HCT116 (cell line): ENCODE measurements at regions not wholly inside any gene's neighbourhood (a gene's known extent, or its start where the extent isn't known, plus 50 kb on each side); places are given as distances from the start of the nearest gene placed in this dataset.
"Not testable (repeated sequence)": the region's sequence is repeated elsewhere in the genome, so short reads cannot be mapped to it uniquely, and the experiment has no call there.

ENCODE experiments used
- ATAC-seq: fragments of 200-7000 bp; cut with Tn5 transposase; 2 replicates; pipeline ENCODE4 v1.9.1; 2020; ENCODE audit warnings: mild to moderate bottlenecking, moderate library complexity
- BruUV-seq: library from RNA; stranded (reverse); fragments of 400-500 nt; replicated peaks from 2 replicates; lab custom pipeline; 2021; lab: Mats Ljungman, UMichigan
- CTCF ChIA-PET: fragments of 300-600 bp; sonication (Branson Sonifier 250); formaldehyde crosslinking; loops from one replicate; lab custom pipeline; 2021; ENCODE audit warnings: antibody characterized with exemption; lab: Charles Lee
- POLR2A ChIA-PET: fragments of 300-600, 350-600 bp; sonication (Branson Sonifier 250); formaldehyde crosslinking; loops from one replicate; lab custom pipeline; 2021; ENCODE audit warnings: antibody characterized with exemption; lab: Charles Lee
- RAD21 ChIA-PET, 2 experiments: fragments of 300-600 bp; sonication (Branson Sonifier 250); formaldehyde crosslinking; loops; one replicate each; lab custom pipeline; 2023; ENCODE audit warnings: low total read pairs in 2 of 2; ENCODE audit not compliant: uncharacterized antibody in 2 of 2, unreplicated experiment in 2 of 2, low non-redundant PET in 1 of 2; lab: Charles Lee
- DNase-seq: peaks from one replicate; pipeline ENCODE4 v3.0.0-alpha.2; 2010; ENCODE audit warnings: low read depth, low spot score
- H2AFZ ChIP-seq: fragments of 200-600 bp; shearing (Covaris generic), sonication (generic); 2 replicates; pipeline ENCODE4 v1.6.1; 2017; ENCODE audit warnings: low read depth, mixed run types, mixed read lengths, antibody characterized with exemption, low read length; ENCODE audit not compliant: poor library complexity, severe bottlenecking
- H3K27ac ChIP-seq: 2 replicates; pipeline ENCODE4 v1.5.1; 2012; ENCODE audit warnings: low read depth, low read length
- H3K27me3 ChIP-seq: fragments of 200-600 bp; sonication (generic); 2 replicates; pipeline ENCODE4 v1.6.1; 2016; ENCODE audit warnings: mixed run types, low read length, mixed read lengths; ENCODE audit not compliant: insufficient read depth
- H3K36me3 ChIP-seq, 2 experiments: fragments of 200-500 bp in 1 of 2; fragments of 200-600 bp in 1 of 2; sonication (Bioruptor generic) in 1 of 2; sonication (generic) in 1 of 2; 2 replicates each; pipeline versions ENCODE4 v1.5.1 to v1.6.1; 2014 to 2016; ENCODE audit warnings: low read length in 2 of 2, inconsistent platforms in 1 of 2, mixed read lengths in 1 of 2, mixed run types in 1 of 2; ENCODE audit not compliant: insufficient read depth in 2 of 2, control insufficient read depth in 1 of 2
- H3K4me1 ChIP-seq, 2 experiments: fragments of 200-600 bp in 1 of 2; sonication (generic) in 1 of 2; 2 replicates each; pipeline versions ENCODE4 v1.5.1 to v1.6.1; 2012 to 2017; ENCODE audit warnings: low read length in 2 of 2, inconsistent platforms in 1 of 2, mild to moderate bottlenecking in 1 of 2, mixed read lengths in 1 of 2, mixed run types in 1 of 2, moderate library complexity in 1 of 2; ENCODE audit not compliant: insufficient read depth in 2 of 2, control insufficient read depth in 1 of 2
- H3K4me2 ChIP-seq: fragments of 200-600 bp; sonication (generic); 2 replicates; pipeline ENCODE4 v1.6.1; 2017; ENCODE audit warnings: mixed run types, low read length, mixed read lengths
- H3K4me3 ChIP-seq, 2 experiments: fragments of 200-600 bp in 1 of 2; sonication (generic) in 1 of 2; replicated peaks in 1 of 2; 2 replicates each; pipeline ENCODE4 v1.5.1; 2011 to 2016; ENCODE audit warnings: low read length in 2 of 2, control low read depth in 1 of 2, low read depth in 1 of 2, mild to moderate bottlenecking in 1 of 2, mixed read lengths in 1 of 2, mixed run types in 1 of 2
- H3K79me2 ChIP-seq: fragments of 200-600 bp; sonication (generic); 2 replicates; pipeline ENCODE4 v1.6.1; 2017; ENCODE audit warnings: mild to moderate bottlenecking, mixed run types, low read length, moderate library complexity, mixed read lengths; ENCODE audit not compliant: insufficient read depth
- H3K9ac ChIP-seq: fragments of 200-600 bp; sonication (generic); 2 replicates; pipeline ENCODE4 v1.6.1; 2016; ENCODE audit warnings: low read length, mixed read lengths
- H3K9me2 ChIP-seq: fragments of 200-600 bp; sonication (generic), shearing (Covaris generic); 2 replicates; pipeline ENCODE4 v1.6.1; 2017; ENCODE audit warnings: mixed run types, mild to moderate bottlenecking, moderate library complexity; ENCODE audit not compliant: insufficient read depth
- H3K9me3 ChIP-seq, 2 experiments: fragments of 200-500 bp in 1 of 2; fragments of 200-600 bp in 1 of 2; sonication (Bioruptor generic) in 1 of 2; sonication (generic) in 1 of 2; 2 replicates each; pipeline ENCODE4 v1.6.1; 2014 to 2017; ENCODE audit warnings: low read length in 2 of 2, mixed read lengths in 2 of 2, inconsistent platforms in 1 of 2, low read depth in 1 of 2, mild to moderate bottlenecking in 1 of 2, mixed run types in 1 of 2, moderate library complexity in 1 of 2; ENCODE audit not compliant: control insufficient read depth in 1 of 2, insufficient read depth in 1 of 2
- H4K20me1 ChIP-seq: fragments of 200-600 bp; sonication (generic), shearing (Covaris generic); 2 replicates; pipeline ENCODE4 v1.6.1; 2017; ENCODE audit warnings: mixed run types, mild to moderate bottlenecking, moderate library complexity; ENCODE audit not compliant: insufficient read depth
- ATF3 ChIP-seq: IDR thresholded peaks from 2 replicates; pipeline ENCODE4 v1.6.1; 2012
- CBX3 ChIP-seq: IDR thresholded peaks from 2 replicates; pipeline ENCODE4 v1.6.1; 2012; ENCODE audit warnings: low read depth
- CEBPB ChIP-seq: IDR thresholded peaks from 2 replicates; pipeline ENCODE4 v1.6.1; 2012; ENCODE audit warnings: low read depth
- ELF1 ChIP-seq: IDR thresholded peaks from 2 replicates; pipeline ENCODE4 v1.6.1; 2012; ENCODE audit warnings: low read depth, borderline replicate concordance
- RAD21 ChIP-seq: IDR thresholded peaks from 2 replicates; pipeline ENCODE4 v1.6.1; 2012; ENCODE audit warnings: low read depth, mild to moderate bottlenecking
- YY1 ChIP-seq: IDR thresholded peaks from 2 replicates; pipeline ENCODE4 v1.6.1; 2011; ENCODE audit warnings: low read length, low read depth, moderate library complexity, mild to moderate bottlenecking; ENCODE audit not compliant: insufficient replicate concordance; ENCODE audit errors: extremely low read depth
- ZNF274 ChIP-seq: fragments of 200-500 bp; sonication (Bioruptor generic); IDR thresholded peaks from 2 replicates; pipeline ENCODE4 v1.6.1; 2014; ENCODE audit warnings: mild to moderate bottlenecking, low read depth, low read length, inconsistent platforms
- intact Hi-C: fragments of 100-400 bp; cut with micrococcal nuclease; formaldehyde crosslinking; loops from 2 replicates; pipeline ENCODE4 v1.10.0; 2022

GRCh38 chr10:130974166-130974565, 337.4 kb downstream of the TCERG1L start:
- BruUV-seq: no TSS peak
- TF ChIP-seq ELF1: no peak
- TF ChIP-seq ZNF274: no peak
- TF ChIP-seq CEBPB: no peak
- TF ChIP-seq RAD21: no peak
- no peak for TF ChIP-seq ATF3
- TF ChIP-seq CBX3: no peak
- no peak for TF ChIP-seq YY1
- intact Hi-C loops: no loop called here
- POLR2A ChIA-PET: no interaction called here
- H3K4me1 ChIP-seq: no peaks in the 10 kb centered on the region
- H3K4me2 ChIP-seq: no peak overlapping the region
- H3K27me3 ChIP-seq: no peaks in the 10 kb centered on the region
- no peaks in the 10 kb centered on the region; the same call in 1 of the 2 replicates for H4K20me1 ChIP-seq
- H3K79me2 ChIP-seq: no peaks in the 10 kb centered on the region
- no peak overlapping the region for H3K27ac ChIP-seq
- CTCF ChIA-PET: no interaction called here
- H2AFZ ChIP-seq: no peak overlapping the region
- no peak overlapping the region for H3K9ac ChIP-seq
- no peak overlapping the region for H3K4me3 ChIP-seq
- ATAC-seq (no peak), DNase-seq (no peak)
- H3K36me3 ChIP-seq: no peaks in the 10 kb centered on the region
- no peaks in the 10 kb centered on the region for H3K9me2 ChIP-seq
- RAD21 ChIA-PET: no interaction called here
- H3K9me3 ChIP-seq: no peaks in the 10 kb centered on the region

- H3K9me2 ChIP-seq, BruUV-seq, DNase-seq, CTCF ChIA-PET, RAD21 ChIA-PET, H3K4me2 ChIP-seq, H3K79me2 ChIP-seq, H3K4me1 ChIP-seq, H2AFZ ChIP-seq, POLR2A ChIA-PET, H3K9me3 ChIP-seq, H3K36me3 ChIP-seq, intact Hi-C loops, H4K20me1 ChIP-seq, ATAC-seq, H3K9ac ChIP-seq, H3K27me3 ChIP-seq, H3K27ac ChIP-seq, H3K4me3 ChIP-seq: not testable (repeated sequence)
Measured at GRCh38 chr10:130975351-130975750, 336.2 kb downstream of the TCERG1L start.
